Transverse colon (tissue), 4 donors: ENCODE measurements at regions not wholly inside any gene's neighbourhood (a gene's known extent, or its start where the extent isn't known, plus 50 kb on each side); places are given as distances from the start of the nearest gene placed in this dataset.

Source experiments
- DNase-seq: peaks from one replicate; pipeline ENCODE4 v3.0.0-alpha.2; 2019
- H3K27ac ChIP-seq, 4 donors: fragments of 200-600 bp; sonication (generic); 2 replicates each; pipeline ENCODE4 v1.5.1; 2016 to 2018; ENCODE audit warnings: inconsistent platforms in 4 of 4
- H3K27me3 ChIP-seq: fragments of 200-600 bp; sonication (generic); 2 replicates; pipeline ENCODE4 v1.5.1; 2017; ENCODE audit warnings: inconsistent platforms
- H3K36me3 ChIP-seq, 4 donors: fragments of 200-600 bp; sonication (generic); 2 replicates each; pipeline ENCODE4 v1.5.1; 2017 to 2019; ENCODE audit warnings: inconsistent platforms in 4 of 4
- H3K4me1 ChIP-seq, 4 donors: fragments of 200-600 bp; sonication (generic); 2 replicates each; pipeline ENCODE4 v1.5.1; 2017 to 2020; ENCODE audit warnings: inconsistent platforms in 4 of 4
- H3K4me3 ChIP-seq, 4 donors: fragments of 200-600 bp; sonication (generic); 1 replicate in 1 of 4; 2 replicates in 3 of 4; pipeline versions ENCODE4 v1.5.1 to v1.6.1; 2017 to 2019; ENCODE audit warnings: inconsistent platforms in 4 of 4
- H3K9me3 ChIP-seq, 2 donors: fragments of 200-600 bp; sonication (generic); 2 replicates each; pipeline ENCODE4 v1.5.1; 2017 to 2019; ENCODE audit warnings: inconsistent platforms in 2 of 2
- CTCF ChIP-seq, 5 experiments: fragments of 200-600 bp in 3 of 5; fragments of 450-650 bp in 2 of 5; sonication (generic) in 3 of 5; IDR thresholded peaks; 1 replicate in 2 of 5; 2 replicates in 3 of 5; pipeline ENCODE4 v1.5.1; 2016 to 2017; ENCODE audit warnings: antibody characterized with exemption in 5 of 5, inconsistent platforms in 3 of 5, mild to moderate bottlenecking in 2 of 5, moderate library complexity in 1 of 5
- EP300 ChIP-seq: sonication (generic); formaldehyde crosslinking; IDR thresholded peaks from one replicate; pipeline ENCODE4 v1.6.1; 2017; ENCODE audit warnings: antibody characterized with exemption, low read depth
- POLR2A ChIP-seq: fragments of 450-650 bp; IDR thresholded peaks from one replicate; pipeline ENCODE4 v1.6.1; 2016; ENCODE audit warnings: antibody characterized with exemption, mild to moderate bottlenecking, moderate library complexity
- POLR2AphosphoS5 ChIP-seq, 3 donors: sonication (generic); formaldehyde crosslinking; IDR thresholded peaks; one replicate each; pipeline ENCODE4 v1.6.1; 2016; ENCODE audit warnings: antibody characterized with exemption in 3 of 3
- WGBS, 2 donors: methylation state at CpG; one replicate each; pipeline ENCODE4 v1.1.5; 2018; ENCODE audit warnings: low coverage in 1 of 2; 5-methylcytosine and 5-hydroxymethylcytosine counted together
- in situ Hi-C, 4 donors: fragments of 200-750 bp; cut with MboI; loops; one replicate each; pipeline versions ENCODE4 v1.15.0 to v1.15.1; 2017; ENCODE audit warnings: low sequenced_read_pairs in 3 of 4, low pct_ligation_motif_present in 1 of 4, low pct_unique_long_range_greater_than_20kb in 1 of 4
- intact Hi-C: fragments of 100-400 bp; cut with DNase I; formaldehyde crosslinking; loops from one replicate; pipeline ENCODE4 v1.15.1; 2023; ENCODE audit warnings: low total_unique reads

DNA sequence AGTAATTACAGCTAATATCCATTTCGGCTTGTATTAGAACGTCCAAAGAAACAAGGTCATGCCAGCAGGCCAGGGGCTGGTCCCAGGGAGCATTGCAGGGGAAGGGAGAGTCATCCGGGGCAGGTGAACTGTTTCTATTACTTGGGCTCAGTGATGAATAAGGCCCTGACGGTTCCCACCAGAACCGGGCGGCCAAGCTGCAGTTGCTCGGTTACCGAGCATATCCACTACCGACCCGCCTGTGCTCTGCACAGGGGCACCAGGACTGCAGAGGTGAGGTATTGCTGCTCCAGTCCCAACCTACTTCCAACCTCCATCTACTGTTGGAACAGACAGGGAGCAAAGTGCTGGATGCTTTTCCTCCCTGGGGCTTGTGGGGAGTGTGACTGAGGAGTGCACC is 295.5 kb downstream of the MAF start:
- H3K9me3 ChIP-seq = no peaks in the 10 kb centered on the region
- no peak for DNase-seq
- no peak overlapping the region for H3K4me3 ChIP-seq
- intact Hi-C loops = no loop called here
- H3K27ac ChIP-seq = no peak overlapping the region
- 94 to 100% methylated on average over 2 to 10 of the region's 10 CpGs for WGBS, 2 donors
- in situ Hi-C loops = no loop called here
- no peaks in the 10 kb centered on the region for H3K4me1 ChIP-seq
- H3K27me3 ChIP-seq = no peaks in the 10 kb centered on the region
- TF ChIP-seq POLR2AphosphoS5 (IDR thresholded peaks at IDR 0.05) (no peak), EP300 (no peak), CTCF (IDR thresholded peaks at IDR 0.05) (no peak), POLR2A (no peak)
- H3K36me3 ChIP-seq = no peaks in the 10 kb centered on the region

GRCh38 chr16:79303959-79304387 is 296.6 kb downstream of the MAF start:
- WGBS, 2 donors = 67% methylated on average over 5 to 8 of the region's 8 CpGs
- Histone ChIP-seq H3K36me3 (no peaks in the 10 kb centered on the region), H3K4me3 (no peak overlapping the region), H3K4me1 (no peaks in the 10 kb centered on the region), H3K27ac (no peak overlapping the region), H3K9me3 (no peaks in the 10 kb centered on the region), H3K27me3 (no peaks in the 10 kb centered on the region)
- no peak for DNase-seq
- intact Hi-C loops (no loop called here), in situ Hi-C loops (no loop called here)
- TF ChIP-seq POLR2A (no peak), POLR2AphosphoS5 (IDR thresholded peaks at IDR 0.05) (no peak), CTCF (IDR thresholded peaks at IDR 0.05) (no peak), EP300 (no peak)

- Histone ChIP-seq H3K9me3 (no peaks in the 10 kb centered on the region), H3K4me1 (no peaks in the 10 kb centered on the region), H3K27ac (no peak overlapping the region), H3K36me3 (no peaks in the 10 kb centered on the region), H3K27me3 (no peaks in the 10 kb centered on the region), H3K4me3 (no peak overlapping the region)
- in situ Hi-C loops (no loop called here), intact Hi-C loops (no loop called here)
- WGBS, 2 donors = 65 to 79% methylated on average over 2 to 3 of the region's 3 CpGs
- no peak for DNase-seq
- TF ChIP-seq EP300 = no peak
- no peak for TF ChIP-seq CTCF (IDR thresholded peaks at IDR 0.05)
- TF ChIP-seq POLR2AphosphoS5 (IDR thresholded peaks at IDR 0.05) = no peak
- no peak for TF ChIP-seq POLR2A
Observed at GRCh38 chr16:79303206-79303605, 297.3 kb downstream of the MAF start.

DNA sequence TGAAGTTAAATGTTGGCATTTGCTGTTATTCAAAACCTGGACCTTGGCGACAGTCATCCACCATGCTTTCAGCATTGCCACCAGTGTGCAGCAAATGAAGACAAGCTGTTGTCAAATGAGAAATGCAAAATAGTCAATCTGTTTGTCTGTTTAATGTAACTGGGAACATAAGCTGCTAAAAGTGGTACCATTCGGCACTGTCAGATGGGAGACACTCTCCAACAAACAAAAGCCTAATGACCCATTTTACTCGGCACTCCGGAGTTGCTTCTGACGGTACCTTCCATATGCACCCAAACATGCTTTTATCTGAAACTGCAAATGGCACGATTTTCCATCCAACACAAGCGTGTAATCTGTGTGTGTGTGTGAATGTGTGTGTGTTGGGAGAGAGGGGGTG is 297.8 kb downstream of the MAF start:
- Histone ChIP-seq H3K27ac (no peak overlapping the region), H3K36me3 (no peaks in the 10 kb centered on the region), H3K4me3 (no peak overlapping the region), H3K27me3 (no peaks in the 10 kb centered on the region), H3K4me1 (no peaks in the 10 kb centered on the region), H3K9me3 (no peaks in the 10 kb centered on the region)
- no peak for DNase-seq
- intact Hi-C loops (no loop called here), in situ Hi-C loops (no loop called here)
- 89 to 94% methylated on average over 5 to 7 of the region's 7 CpGs for WGBS, 2 donors
- TF ChIP-seq POLR2AphosphoS5 (IDR thresholded peaks at IDR 0.05) (no peak), CTCF (IDR thresholded peaks at IDR 0.05) (no peak), POLR2A (no peak), EP300 (no peak)
